Neural cell (in vitro differentiated cells): ENCODE measurements at regions not wholly inside any gene's neighbourhood (a gene's known extent, or its start where the extent isn't known, plus 50 kb on each side); places are given as distances from the start of the nearest gene placed in this dataset.

Experiments
- H2AFZ ChIP-seq: fragments of 200-600, 300-800 bp; sonication (generic), shearing (Covaris generic); 2 replicates; pipeline ENCODE4 v1.6.0; 2014; ENCODE audit warnings: low read depth, mild to moderate bottlenecking, antibody characterized with exemption, low read length, moderate library complexity
- H3F3A ChIP-seq: fragments of 200-600 bp; shearing (Covaris generic); 2 replicates; pipeline ENCODE4 v1.6.1; 2016; ENCODE audit warnings: mild to moderate bottlenecking, moderate library complexity, mixed read lengths, antibody characterized with exemption, low read length; ENCODE audit not compliant: insufficient read depth, poor library complexity, severe bottlenecking
- H3K27ac ChIP-seq: fragments of 200-600, 300-800 bp; sonication (generic), shearing (Covaris generic); 2 replicates; pipeline ENCODE4 v1.5.1; 2014; ENCODE audit warnings: mild to moderate bottlenecking, low read length, moderate library complexity
- H3K27me3 ChIP-seq: fragments of 300-800, 200-600 bp; sonication (generic), shearing (Covaris generic); 2 replicates; pipeline ENCODE4 v1.6.0; 2014; ENCODE audit warnings: mild to moderate bottlenecking, low read depth, low read length, moderate library complexity; ENCODE audit not compliant: insufficient read depth
- H3K36me3 ChIP-seq: fragments of 300-800, 200-600 bp; sonication (generic), shearing (Covaris generic); 2 replicates; pipeline ENCODE4 v1.5.1; 2014; ENCODE audit warnings: mild to moderate bottlenecking, antibody characterized with exemption, low read length, moderate library complexity; ENCODE audit not compliant: insufficient read depth
- H3K4me2 ChIP-seq: fragments of 300-800, 200-600 bp; sonication (generic), shearing (Covaris generic); 2 replicates; pipeline ENCODE4 v1.6.0; 2014; ENCODE audit warnings: mild to moderate bottlenecking, low read length
- H3K4me3 ChIP-seq: fragments of 300-800, 200-600 bp; sonication (generic), shearing (Covaris generic); 2 replicates; pipeline ENCODE4 v1.5.1; 2014; ENCODE audit warnings: mild to moderate bottlenecking, low read length, moderate library complexity
- H3K79me2 ChIP-seq: fragments of 200-600 bp; shearing (Covaris generic); replicated peaks from 2 replicates; pipeline ENCODE4 v1.6.0; 2014; ENCODE audit warnings: mild to moderate bottlenecking, low read length, moderate library complexity; ENCODE audit not compliant: insufficient read depth
- H3K9ac ChIP-seq: fragments of 300-800, 200-600 bp; sonication (generic), shearing (Covaris generic); 2 replicates; pipeline ENCODE4 v1.6.1; 2016; ENCODE audit warnings: mild to moderate bottlenecking, low read length, mixed read lengths
- H3K9me2 ChIP-seq: fragments of 200-600 bp; shearing (Covaris generic); 2 replicates; pipeline ENCODE4 v1.6.1; 2016; ENCODE audit warnings: mild to moderate bottlenecking, low read length, mixed read lengths; ENCODE audit not compliant: insufficient read depth
- H3K9me3 ChIP-seq: fragments of 200-600, 300-800 bp; sonication (generic), shearing (Covaris generic); 2 replicates; pipeline ENCODE4 v1.6.1; 2016; ENCODE audit warnings: mild to moderate bottlenecking, mixed run types, low read length, moderate library complexity, mixed read lengths
- H4K20me1 ChIP-seq: fragments of 200-600 bp; shearing (Covaris generic); 2 replicates; pipeline ENCODE4 v1.6.1; 2016; ENCODE audit warnings: mild to moderate bottlenecking, mixed run types; ENCODE audit not compliant: insufficient read depth
- CTCF ChIP-seq: fragments of 450-650 bp; IDR thresholded peaks from 2 replicates; pipeline ENCODE4 v1.5.1; 2014; ENCODE audit warnings: antibody characterized with exemption, mild to moderate bottlenecking, moderate library complexity; ENCODE audit not compliant: poor library complexity, severe bottlenecking
- EP300 ChIP-seq: fragments of 450-650 bp; conservative IDR thresholded peaks from 2 replicates; pipeline ENCODE4 v1.6.1; 2014; ENCODE audit warnings: antibody characterized with exemption, mild to moderate bottlenecking, moderate library complexity; ENCODE audit not compliant: poor library complexity, severe bottlenecking
- EZH2 ChIP-seq: fragments of 200-600, 300-800 bp; shearing (Covaris generic), sonication (generic); IDR thresholded peaks from 2 replicates; pipeline ENCODE4 v1.6.1; 2014; ENCODE audit warnings: antibody characterized with exemption, low read length, borderline replicate concordance, mild to moderate bottlenecking; ENCODE audit not compliant: insufficient read depth, poor library complexity, severe bottlenecking
- MXI1 ChIP-seq: fragments of 450-650 bp; conservative IDR thresholded peaks from 2 replicates; pipeline ENCODE4 v1.6.1; 2014; ENCODE audit warnings: antibody characterized with exemption, mild to moderate bottlenecking; ENCODE audit not compliant: poor library complexity, severe bottlenecking
- POLR2AphosphoS5 ChIP-seq: IDR thresholded peaks from 2 replicates; pipeline ENCODE4 v1.6.1; 2012
- RAD21 ChIP-seq: fragments of 450-650 bp; conservative IDR thresholded peaks from 2 replicates; pipeline ENCODE4 v1.6.1; 2014; ENCODE audit warnings: antibody characterized with exemption, mild to moderate bottlenecking, moderate library complexity
- REST ChIP-seq: IDR thresholded peaks from 2 replicates; pipeline ENCODE4 v1.6.1; 2012; ENCODE audit warnings: borderline replicate concordance
- SMC3 ChIP-seq: fragments of 450-650 bp; conservative IDR thresholded peaks from 2 replicates; pipeline ENCODE4 v1.6.1; 2014; ENCODE audit warnings: antibody characterized with exemption, mild to moderate bottlenecking, moderate library complexity; ENCODE audit not compliant: poor library complexity
- TAF1 ChIP-seq: IDR thresholded peaks from 2 replicates; pipeline ENCODE4 v1.6.1; 2012; ENCODE audit warnings: low read depth

GRCh38 chr5:71828291-71829040 is 109.4 kb downstream of the CARTPT start:
- H3K9me2 ChIP-seq, result no peaks in the 10 kb centered on the region
- no peaks in the 10 kb centered on the region for H3K36me3 ChIP-seq
- no peak overlapping the region for H2AFZ ChIP-seq
- H3K79me2 ChIP-seq, result no peaks in the 10 kb centered on the region
- no peak overlapping the region for H3K27ac ChIP-seq
- H3K9ac ChIP-seq, result no peak overlapping the region
- no peaks in the 10 kb centered on the region for H3K9me3 ChIP-seq
- H3K4me2 ChIP-seq, result no peak overlapping the region
- TF ChIP-seq TAF1, result no peak
- TF ChIP-seq POLR2AphosphoS5, result no peak
- TF ChIP-seq CTCF, result no peak
- no peak for TF ChIP-seq REST
- no peak for TF ChIP-seq RAD21
- TF ChIP-seq MXI1, result no peak
- no peak for TF ChIP-seq SMC3
- no peak for TF ChIP-seq EZH2
- no peak for TF ChIP-seq EP300
- H3F3A ChIP-seq, result no peaks in the 10 kb centered on the region
- no peaks in the 10 kb centered on the region for H4K20me1 ChIP-seq
- no peak overlapping the region for H3K4me3 ChIP-seq
- no peaks in the 10 kb centered on the region for H3K27me3 ChIP-seq

- no peak for TF ChIP-seq POLR2AphosphoS5
- no peak for TF ChIP-seq RAD21
- no peak for TF ChIP-seq SMC3
- TF ChIP-seq MXI1, result no peak
- TF ChIP-seq TAF1, result no peak
- TF ChIP-seq REST, result no peak
- no peak for TF ChIP-seq EZH2
- no peak for TF ChIP-seq EP300
- no peak for TF ChIP-seq CTCF
- Histone ChIP-seq H3K9ac (no peak overlapping the region), H3K27me3 (no peaks in the 10 kb centered on the region), H3K36me3 (no peaks in the 10 kb centered on the region), H4K20me1 (no peaks in the 10 kb centered on the region), H3K9me3 (no peaks in the 10 kb centered on the region), H3K79me2 (no peaks in the 10 kb centered on the region), H3K9me2 (no peaks in the 10 kb centered on the region), H3K4me3 (no peak overlapping the region), H2AFZ (no peak overlapping the region), H3F3A (no peaks in the 10 kb centered on the region), H3K4me2 (no peak overlapping the region), H3K27ac (no peak overlapping the region)
Observed at GRCh38 chr5:71829206-71829605, 110.1 kb downstream of the CARTPT start.
